ENCODE measurements at regions not wholly inside any gene's neighbourhood (a gene's known extent, or its start where the extent isn't known, plus 50 kb on each side); places are given as distances from the start of the nearest gene placed in this dataset.

DNA sequence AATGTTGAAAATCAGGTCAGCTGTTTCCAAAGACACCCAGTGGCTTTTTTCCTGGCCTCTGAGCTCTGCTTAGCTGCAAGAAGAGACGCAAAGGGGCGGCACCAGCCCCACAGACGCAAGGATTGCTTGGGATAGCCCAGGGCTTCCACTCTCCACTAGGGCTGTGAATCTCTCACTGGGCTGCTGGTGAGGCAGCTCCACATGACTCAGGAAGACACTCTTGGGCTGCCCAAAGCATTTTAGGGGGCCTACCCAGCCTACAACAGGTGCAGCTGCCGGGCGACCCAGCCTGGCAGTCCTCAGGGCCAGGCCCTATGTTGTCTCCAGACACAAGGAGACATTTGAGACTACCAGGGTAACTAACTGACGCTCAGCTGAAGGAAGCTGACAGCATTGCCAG, 59.8 kb downstream of the FAM50B start:
- Histone ChIP-seq H4K20me1 (ENCODE audit: control insufficient read depth, extremely low read depth, insufficient read depth, low read length) (no peaks in the 10 kb centered on the region), H3K9me1 (ENCODE audit: control insufficient read depth, extremely low read depth, insufficient read depth, low read length) (no peaks in the 10 kb centered on the region), H2AFZ (ENCODE audit: control insufficient read depth, low read length) (no peak overlapping the region), H3K79me2 (ENCODE audit: control insufficient read depth, insufficient read depth, low read length) (no peaks in the 10 kb centered on the region), H3K9ac (ENCODE audit: control insufficient read depth, extremely low read depth, insufficient read depth, low read length) (no peak overlapping the region), H3K4me1 (ENCODE audit: control insufficient read depth, extremely low read depth, insufficient read depth, low read length) (peaks cover 30% of the 10 kb centered on the region), H3K4me2 (ENCODE audit: control insufficient read depth, extremely low read depth, insufficient read depth, low read depth, low read length) (no peak overlapping the region), H3K4me3 (ENCODE audit: control insufficient read depth in 2 of 3, extremely low read depth in 1 of 3, insufficient read depth in 2 of 3, low read depth in 1 of 3, low read length in 3 of 3) (no peak overlapping the region), H3K36me3 (ENCODE audit: control insufficient read depth in 2 of 2, extremely low read depth in 1 of 2, insufficient read depth in 2 of 2, low read length in 2 of 2) (no peaks in the 10 kb centered on the region), H3K9me3 (ENCODE audit: control insufficient read depth, low read depth, low read length) (no peaks in the 10 kb centered on the region), H3K27ac (ENCODE audit: control insufficient read depth, insufficient read depth, low read length) (no peak overlapping the region), H3K27me3 (ENCODE audit: control insufficient read depth, extremely low read depth, insufficient read depth, low read length) (no peaks in the 10 kb centered on the region)
- DNase-seq (ENCODE audit: low read depth, low spot score) (no peak), FAIRE-seq (no peak)
- dilution Hi-C loops (cut with MboI; ENCODE audit: extremely low pct_ligation_motif_present, low sequenced_read_pairs), result no loop called here
- TF ChIP-seq, protein P1, sequence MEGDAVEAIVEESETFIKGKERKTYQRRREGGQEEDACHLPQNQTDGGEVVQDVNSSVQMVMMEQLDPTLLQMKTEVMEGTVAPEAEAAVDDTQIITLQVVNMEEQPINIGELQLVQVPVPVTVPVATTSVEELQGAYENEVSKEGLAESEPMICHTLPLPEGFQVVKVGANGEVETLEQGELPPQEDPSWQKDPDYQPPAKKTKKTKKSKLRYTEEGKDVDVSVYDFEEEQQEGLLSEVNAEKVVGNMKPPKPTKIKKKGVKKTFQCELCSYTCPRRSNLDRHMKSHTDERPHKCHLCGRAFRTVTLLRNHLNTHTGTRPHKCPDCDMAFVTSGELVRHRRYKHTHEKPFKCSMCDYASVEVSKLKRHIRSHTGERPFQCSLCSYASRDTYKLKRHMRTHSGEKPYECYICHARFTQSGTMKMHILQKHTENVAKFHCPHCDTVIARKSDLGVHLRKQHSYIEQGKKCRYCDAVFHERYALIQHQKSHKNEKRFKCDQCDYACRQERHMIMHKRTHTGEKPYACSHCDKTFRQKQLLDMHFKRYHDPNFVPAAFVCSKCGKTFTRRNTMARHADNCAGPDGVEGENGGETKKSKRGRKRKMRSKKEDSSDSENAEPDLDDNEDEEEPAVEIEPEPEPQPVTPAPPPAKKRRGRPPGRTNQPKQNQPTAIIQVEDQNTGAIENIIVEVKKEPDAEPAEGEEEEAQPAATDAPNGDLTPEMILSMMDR (optimal IDR thresholded peaks at IDR 0.05 in 1 of 3, IDR thresholded peaks at IDR 0.05 in 1 of 3, conservative IDR thresholded peaks at IDR 0.05 in 1 of 3; ENCODE audit: extremely low read depth in 1 of 3, insufficient read depth in 2 of 3, low read length in 3 of 3), result no peak
- TF ChIP-seq EZH2 (IDR thresholded peaks at IDR 0.05; ENCODE audit: low read length), result no peak

DNA sequence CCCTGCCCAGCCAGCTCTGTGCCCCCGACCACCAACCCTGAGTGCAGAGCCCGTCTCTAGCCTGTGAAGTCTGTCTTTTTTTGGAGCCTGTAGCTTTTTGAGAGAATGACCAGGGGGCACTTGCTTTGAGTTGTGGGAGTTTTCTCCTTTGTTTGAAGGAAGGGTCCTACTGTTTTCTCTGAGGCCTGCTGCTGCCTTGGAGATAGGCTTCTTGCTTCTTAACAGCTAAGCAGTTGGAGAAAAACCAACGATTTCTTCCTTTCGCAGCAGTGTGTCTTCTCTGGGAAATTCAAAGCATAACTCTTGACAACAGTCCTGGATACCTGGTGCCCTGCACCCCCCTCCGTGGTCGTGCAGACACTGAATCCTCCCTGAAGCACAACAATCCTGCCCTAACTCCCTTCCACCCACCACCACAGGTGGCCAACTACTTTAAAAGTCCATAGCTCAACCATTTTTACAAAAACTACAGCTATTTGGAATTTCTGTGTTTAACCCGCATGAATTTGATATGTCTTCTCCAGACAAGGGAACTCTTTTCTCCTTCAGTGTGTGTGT, 61.0 kb downstream of the FAM50B start:
- Histone ChIP-seq H2AFZ (ENCODE audit: control insufficient read depth, low read length) (no peak overlapping the region), H3K27me3 (ENCODE audit: control insufficient read depth, extremely low read depth, insufficient read depth, low read length) (no peaks in the 10 kb centered on the region), H3K36me3 (ENCODE audit: control insufficient read depth in 2 of 2, extremely low read depth in 1 of 2, insufficient read depth in 2 of 2, low read length in 2 of 2) (no peaks in the 10 kb centered on the region), H3K4me3 (ENCODE audit: control insufficient read depth in 2 of 3, extremely low read depth in 1 of 3, insufficient read depth in 2 of 3, low read depth in 1 of 3, low read length in 3 of 3) (no peak overlapping the region), H3K9me1 (ENCODE audit: control insufficient read depth, extremely low read depth, insufficient read depth, low read length) (no peaks in the 10 kb centered on the region), H4K20me1 (ENCODE audit: control insufficient read depth, extremely low read depth, insufficient read depth, low read length) (no peaks in the 10 kb centered on the region), H3K27ac (ENCODE audit: control insufficient read depth, insufficient read depth, low read length) (no peak overlapping the region), H3K9me3 (ENCODE audit: control insufficient read depth, low read depth, low read length) (no peaks in the 10 kb centered on the region), H3K79me2 (ENCODE audit: control insufficient read depth, insufficient read depth, low read length) (no peaks in the 10 kb centered on the region), H3K4me2 (ENCODE audit: control insufficient read depth, extremely low read depth, insufficient read depth, low read depth, low read length) (no peak overlapping the region), H3K9ac (ENCODE audit: control insufficient read depth, extremely low read depth, insufficient read depth, low read length) (no peak overlapping the region), H3K4me1 (ENCODE audit: control insufficient read depth, extremely low read depth, insufficient read depth, low read length) (peaks cover 30% of the 10 kb centered on the region)
- no peak for FAIRE-seq
- no peak for DNase-seq (ENCODE audit: low read depth, low spot score)
- TF ChIP-seq, protein P1 (optimal IDR thresholded peaks at IDR 0.05 in 1 of 3, IDR thresholded peaks at IDR 0.05 in 1 of 3, conservative IDR thresholded peaks at IDR 0.05 in 1 of 3; ENCODE audit: extremely low read depth in 1 of 3, insufficient read depth in 2 of 3, low read length in 3 of 3), result no peak
- no peak for TF ChIP-seq EZH2 (IDR thresholded peaks at IDR 0.05; ENCODE audit: low read length)
- dilution Hi-C loops (cut with MboI; ENCODE audit: extremely low pct_ligation_motif_present, low sequenced_read_pairs), result no loop called here
